T-helper 1 cell treated with Interleukin-12 subunit alpha and Interleukin-12 subunit beta and Interleukin-4 antibody, amounts not matched to agents 30 μg/mL and 1 μg/mL, for 36 hours (primary cell): ENCODE measurements at regions not wholly inside any gene's neighbourhood (a gene's known extent, or its start where the extent isn't known, plus 50 kb on each side); places are given as distances from the start of the nearest gene placed in this dataset.

Experiments used
- H3K27ac Mint-ChIP-seq: one replicate; pipeline ENCODE4 v1.8.0; 2021; ENCODE audit warnings: mild to moderate bottlenecking, mixed read lengths
- H3K27me3 Mint-ChIP-seq: one replicate; pipeline ENCODE4 v1.8.0; 2021; ENCODE audit warnings: low read depth, mixed read lengths
- H3K36me3 Mint-ChIP-seq: one replicate; pipeline ENCODE4 v1.8.0; 2021; ENCODE audit warnings: low read depth, mixed read lengths
- H3K4me1 Mint-ChIP-seq: one replicate; pipeline ENCODE4 v1.8.0; 2021; ENCODE audit warnings: low read depth, mixed read lengths
- H3K4me3 Mint-ChIP-seq: one replicate; pipeline ENCODE4 v1.8.0; 2021; ENCODE audit warnings: mild to moderate bottlenecking, moderate library complexity, mixed read lengths
- H3K9me3 Mint-ChIP-seq: one replicate; pipeline ENCODE4 v1.8.0; 2021; ENCODE audit warnings: mixed read lengths

DNA sequence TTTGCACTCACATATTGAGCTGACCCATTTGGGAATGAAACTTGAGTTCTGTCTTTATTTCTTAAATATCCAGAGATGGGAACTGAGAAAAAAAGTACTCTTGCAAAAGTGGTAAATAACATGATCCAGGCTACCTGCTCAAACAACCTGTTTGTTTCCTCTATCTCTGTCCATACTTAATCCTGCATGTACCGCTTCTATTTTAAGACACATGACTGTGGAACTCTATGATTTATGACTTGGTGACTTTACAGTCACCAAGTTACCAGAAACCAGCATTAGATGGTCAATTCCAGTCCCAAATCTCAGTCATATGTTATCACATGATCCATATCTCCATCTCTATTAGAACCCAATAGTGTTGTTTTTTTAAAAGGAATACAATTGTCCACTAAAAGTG lies 606.7 kb downstream of the EPHA5 start:
- H3K27me3 Mint-ChIP-seq, result no peaks in the 10 kb centered on the region
- no peaks in the 10 kb centered on the region for H3K4me1 Mint-ChIP-seq
- H3K9me3 Mint-ChIP-seq, result peaks cover 7% of the 10 kb centered on the region
- H3K4me3 Mint-ChIP-seq, result no peak overlapping the region
- no peak overlapping the region for H3K27ac Mint-ChIP-seq
- no peaks in the 10 kb centered on the region for H3K36me3 Mint-ChIP-seq

GRCh38 chr4:65050786-65051185 lies 619.5 kb downstream of the EPHA5 start:
- no peak overlapping the region for H3K27ac Mint-ChIP-seq
- H3K36me3 Mint-ChIP-seq, result no peaks in the 10 kb centered on the region
- no peaks in the 10 kb centered on the region for H3K4me1 Mint-ChIP-seq
- no peaks in the 10 kb centered on the region for H3K27me3 Mint-ChIP-seq
- H3K9me3 Mint-ChIP-seq, result no peaks in the 10 kb centered on the region
- no peak overlapping the region for H3K4me3 Mint-ChIP-seq

DNA sequence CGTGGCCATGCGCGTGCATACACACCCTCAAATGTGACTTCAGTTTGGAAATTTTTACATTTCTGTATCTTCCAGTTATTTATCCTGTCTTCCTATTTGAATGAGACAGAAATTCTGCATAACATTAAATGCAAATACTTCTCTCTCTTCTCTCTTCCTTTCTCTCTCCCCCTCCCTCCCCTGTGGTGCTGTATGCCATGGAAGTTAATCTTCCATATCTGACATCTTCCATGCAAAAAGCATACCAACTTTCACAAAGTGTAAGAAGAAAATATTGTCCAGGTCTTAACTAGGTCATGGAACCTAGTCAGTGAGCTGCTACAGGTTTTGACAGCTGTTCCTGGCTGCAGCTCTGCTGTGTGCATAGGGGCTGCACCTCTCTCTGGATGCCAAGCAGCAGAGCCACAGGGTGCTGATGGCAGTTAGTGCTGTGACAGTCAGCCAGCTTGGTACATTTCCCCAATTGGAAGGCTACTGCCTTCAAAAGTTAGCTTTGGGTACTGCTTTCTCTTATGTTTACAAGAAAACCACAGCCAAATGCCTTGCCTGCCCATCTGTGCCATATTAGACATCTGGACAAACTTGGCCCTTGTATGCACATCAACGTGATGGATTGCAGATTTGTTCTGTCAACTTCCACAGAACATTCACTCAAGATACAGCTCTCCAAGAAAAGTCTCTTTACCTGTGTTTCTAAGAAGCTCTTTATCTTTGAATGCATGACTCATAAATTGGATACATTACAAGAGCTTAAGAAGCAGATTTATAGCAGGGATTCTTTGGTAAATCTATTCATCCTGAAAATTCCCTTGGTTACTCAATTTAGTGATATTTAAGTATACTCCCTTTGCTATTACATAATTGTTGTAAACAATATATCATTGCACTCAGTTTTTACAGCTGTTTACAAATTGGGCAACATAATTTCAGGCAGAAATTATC lies 623.8 kb downstream of the EPHA5 start:
- Mint-ChIP-seq H3K36me3 (no peaks in the 10 kb centered on the region), H3K9me3 (no peaks in the 10 kb centered on the region), H3K4me1 (no peaks in the 10 kb centered on the region), H3K27ac (no peak overlapping the region), H3K4me3 (no peak overlapping the region), H3K27me3 (no peaks in the 10 kb centered on the region)

- Mint-ChIP-seq H3K27ac (no peak overlapping the region), H3K9me3 (no peaks in the 10 kb centered on the region), H3K4me3 (no peak overlapping the region), H3K36me3 (no peaks in the 10 kb centered on the region), H3K27me3 (no peaks in the 10 kb centered on the region), H3K4me1 (no peaks in the 10 kb centered on the region)
Measured at GRCh38 chr4:65033899-65034298, 624.6 kb upstream of the TECRL start.

DNA sequence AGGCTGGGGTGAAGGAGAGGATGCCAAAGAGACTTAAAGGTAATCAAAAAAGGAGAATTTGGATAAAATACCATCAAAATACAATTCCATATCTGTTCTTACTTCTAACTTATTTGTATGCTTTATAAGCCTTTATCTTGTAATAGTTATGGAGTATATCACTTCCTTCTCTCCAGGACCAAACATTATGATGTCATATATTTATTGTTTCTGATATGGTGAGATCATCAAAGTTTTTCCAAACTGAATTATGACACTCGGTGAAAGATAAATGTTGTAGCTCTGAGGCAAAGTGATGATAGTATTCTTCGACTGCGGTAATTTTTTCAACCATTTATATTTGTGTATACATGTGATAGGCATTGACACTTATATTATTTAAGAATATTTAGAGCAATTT lies 619.3 kb upstream of the TECRL start:
- H3K9me3 Mint-ChIP-seq, result peaks cover 5% of the 10 kb centered on the region
- no peaks in the 10 kb centered on the region for H3K4me1 Mint-ChIP-seq
- H3K27me3 Mint-ChIP-seq, result no peaks in the 10 kb centered on the region
- H3K4me3 Mint-ChIP-seq, result no peak overlapping the region
- H3K27ac Mint-ChIP-seq, result no peak overlapping the region
- no peaks in the 10 kb centered on the region for H3K36me3 Mint-ChIP-seq

GRCh38 chr4:65023883-65024670 lies 614.8 kb upstream of the TECRL start:
- Mint-ChIP-seq H3K27ac (no peak overlapping the region), H3K4me3 (no peak overlapping the region), H3K27me3 (no peaks in the 10 kb centered on the region), H3K9me3 (peaks cover 5% of the 10 kb centered on the region), H3K36me3 (no peaks in the 10 kb centered on the region), H3K4me1 (no peaks in the 10 kb centered on the region)

- H3K4me1 Mint-ChIP-seq, result no peaks in the 10 kb centered on the region
- no peaks in the 10 kb centered on the region for H3K27me3 Mint-ChIP-seq
- no peaks in the 10 kb centered on the region for H3K36me3 Mint-ChIP-seq
- no peak overlapping the region for H3K4me3 Mint-ChIP-seq
- no peak overlapping the region for H3K27ac Mint-ChIP-seq
- H3K9me3 Mint-ChIP-seq, result peaks cover 4% of the 10 kb centered on the region
Measured at GRCh38 chr4:65023081-65023480, 613.8 kb upstream of the TECRL start.

DNA sequence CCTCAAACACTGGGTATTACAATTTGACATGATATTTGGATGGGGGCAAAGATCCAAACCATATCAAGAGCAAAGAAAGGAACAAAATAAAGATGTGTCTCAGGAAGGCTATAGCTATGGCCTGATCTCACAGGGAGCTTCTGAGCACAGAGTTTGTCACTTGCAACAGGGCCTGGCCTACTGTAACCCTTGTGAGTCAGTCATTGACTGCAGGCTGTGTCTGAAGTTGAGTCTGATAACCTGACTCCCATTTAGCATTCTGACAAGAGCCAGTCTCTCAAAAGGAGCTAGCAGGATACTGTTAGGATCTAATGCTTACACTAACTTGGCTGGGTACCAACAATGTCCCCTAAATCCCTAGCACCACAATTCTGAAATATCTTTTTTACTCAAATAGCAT lies 612.5 kb upstream of the TECRL start:
- Mint-ChIP-seq H3K4me3 (no peak overlapping the region), H3K27ac (no peak overlapping the region), H3K27me3 (no peaks in the 10 kb centered on the region), H3K4me1 (no peaks in the 10 kb centered on the region), H3K9me3 (no peaks in the 10 kb centered on the region), H3K36me3 (no peaks in the 10 kb centered on the region)

DNA sequence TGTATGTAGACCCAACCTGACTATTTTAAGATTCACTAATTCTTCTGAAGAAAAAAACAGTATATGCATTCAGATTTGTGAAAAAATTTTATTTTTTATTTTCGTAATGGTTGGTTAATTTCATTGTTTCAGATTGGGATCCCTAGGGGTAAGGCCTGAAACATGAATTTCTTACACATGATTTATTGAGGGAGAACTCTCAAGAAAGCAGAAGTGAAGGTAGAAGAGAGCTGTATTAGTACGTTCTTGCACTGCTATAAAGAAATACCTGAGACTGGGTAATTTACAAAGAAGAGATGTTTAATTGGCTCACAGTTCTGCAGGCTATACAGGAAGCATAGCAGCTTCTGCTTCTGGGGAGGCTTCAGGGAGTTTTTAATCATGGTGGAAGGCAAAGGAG lies 611.9 kb upstream of the TECRL start:
- no peaks in the 10 kb centered on the region for H3K36me3 Mint-ChIP-seq
- H3K27ac Mint-ChIP-seq, result no peak overlapping the region
- no peak overlapping the region for H3K4me3 Mint-ChIP-seq
- no peaks in the 10 kb centered on the region for H3K4me1 Mint-ChIP-seq
- no peaks in the 10 kb centered on the region for H3K27me3 Mint-ChIP-seq
- H3K9me3 Mint-ChIP-seq, result no peaks in the 10 kb centered on the region

DNA sequence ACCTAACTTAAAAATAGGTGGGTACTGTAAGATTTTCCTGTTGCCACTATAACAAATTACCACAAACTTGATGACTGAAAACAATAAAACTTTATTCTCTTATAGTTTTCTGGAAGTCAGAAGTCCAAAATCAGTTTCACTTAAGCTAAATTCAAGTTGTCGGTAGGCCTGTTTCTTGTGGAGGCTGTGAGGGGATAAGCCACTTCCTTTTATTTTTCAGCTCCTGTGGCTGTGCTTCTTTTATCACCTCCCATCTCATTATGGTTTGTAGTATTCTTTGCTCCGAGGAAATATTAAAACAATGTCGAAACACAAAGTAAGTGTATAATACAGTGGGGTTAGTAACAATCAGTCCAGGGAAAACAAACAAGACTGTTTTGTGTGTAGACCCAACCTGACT lies 610.5 kb upstream of the TECRL start:
- Mint-ChIP-seq H3K36me3 (no peaks in the 10 kb centered on the region), H3K27me3 (no peaks in the 10 kb centered on the region), H3K9me3 (no peaks in the 10 kb centered on the region), H3K4me1 (no peaks in the 10 kb centered on the region), H3K27ac (no peak overlapping the region), H3K4me3 (no peak overlapping the region)

DNA sequence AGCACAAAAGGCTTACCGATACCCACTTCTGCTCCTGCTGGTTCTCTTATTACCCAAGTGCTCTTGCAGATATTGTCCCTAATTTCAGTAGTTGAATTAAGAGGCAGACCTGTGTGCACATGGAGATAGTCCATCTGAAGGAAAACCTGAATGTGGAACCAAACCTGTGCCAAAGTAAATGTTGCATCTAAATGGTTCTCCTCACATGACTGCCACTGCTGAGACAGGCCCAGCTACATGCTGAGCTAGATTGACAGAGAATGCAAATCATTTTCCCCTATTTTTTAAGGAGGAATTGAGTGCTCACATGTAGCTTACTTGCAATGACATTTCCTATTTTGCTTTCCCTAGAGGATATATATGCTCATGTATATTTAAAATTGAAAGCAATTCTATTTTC lies 609.1 kb upstream of the TECRL start:
- Mint-ChIP-seq H3K36me3 (no peaks in the 10 kb centered on the region), H3K9me3 (no peaks in the 10 kb centered on the region), H3K4me3 (no peak overlapping the region), H3K27ac (no peak overlapping the region), H3K27me3 (no peaks in the 10 kb centered on the region), H3K4me1 (no peaks in the 10 kb centered on the region)

GRCh38 chr4:65014078-65014477 lies 604.8 kb upstream of the TECRL start:
- Mint-ChIP-seq H3K4me1 (no peaks in the 10 kb centered on the region), H3K27ac (no peak overlapping the region), H3K4me3 (no peak overlapping the region), H3K27me3 (no peaks in the 10 kb centered on the region), H3K9me3 (no peaks in the 10 kb centered on the region), H3K36me3 (no peaks in the 10 kb centered on the region)

DNA sequence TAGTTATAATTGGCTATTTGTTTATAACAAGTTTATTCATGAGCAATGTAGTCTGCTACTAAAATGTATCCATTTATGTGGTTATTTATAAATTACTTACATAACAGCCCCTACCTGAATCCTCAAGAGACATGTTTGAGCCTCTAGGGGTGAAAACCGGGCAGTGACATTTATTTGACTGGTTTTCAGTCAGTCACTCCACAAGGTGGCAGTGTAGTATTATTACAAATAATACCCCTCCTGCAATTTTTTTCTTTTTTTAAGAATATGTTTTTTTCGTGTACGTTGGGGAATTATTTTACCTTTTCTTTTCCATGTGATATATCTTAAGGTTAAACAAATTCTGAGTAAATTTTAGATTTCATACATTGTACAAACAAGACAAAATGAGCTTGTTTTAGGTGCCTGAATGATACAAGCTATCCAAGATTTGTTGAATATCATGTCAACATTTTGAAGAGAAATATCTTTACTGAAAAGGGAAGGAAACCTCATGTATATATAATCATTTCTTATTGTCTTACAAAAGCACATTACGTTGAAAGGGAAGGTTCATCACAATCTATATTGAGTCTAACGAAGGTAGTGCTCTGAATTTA lies 598.7 kb upstream of the TECRL start:
- Mint-ChIP-seq H3K27ac (no peak overlapping the region), H3K4me1 (no peaks in the 10 kb centered on the region), H3K4me3 (no peak overlapping the region), H3K36me3 (no peaks in the 10 kb centered on the region), H3K27me3 (no peaks in the 10 kb centered on the region), H3K9me3 (no peaks in the 10 kb centered on the region)

DNA sequence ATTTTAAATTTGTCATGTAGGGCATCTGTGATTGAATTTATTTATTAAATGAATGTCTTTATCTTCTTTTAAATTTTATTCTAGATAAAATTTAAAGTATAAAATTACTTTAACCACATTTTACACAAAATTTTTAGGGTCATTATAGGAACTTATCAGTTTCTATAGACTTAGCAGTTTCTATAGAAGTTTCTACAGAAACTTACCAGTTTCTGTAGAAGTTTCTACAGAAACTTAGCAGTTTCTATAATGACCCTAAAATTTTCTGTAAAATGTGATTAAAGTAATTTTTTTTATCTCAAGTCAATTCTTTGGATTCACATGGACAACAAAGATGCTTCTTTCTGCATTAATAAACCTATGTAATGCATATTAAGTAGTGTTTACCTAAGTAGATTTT lies 565.9 kb upstream of the TECRL start:
- no peak overlapping the region for H3K27ac Mint-ChIP-seq
- no peaks in the 10 kb centered on the region for H3K9me3 Mint-ChIP-seq
- no peaks in the 10 kb centered on the region for H3K36me3 Mint-ChIP-seq
- no peaks in the 10 kb centered on the region for H3K27me3 Mint-ChIP-seq
- H3K4me3 Mint-ChIP-seq, result no peak overlapping the region
- no peaks in the 10 kb centered on the region for H3K4me1 Mint-ChIP-seq

GRCh38 chr4:64969081-64969480 lies 559.8 kb upstream of the TECRL start:
- Mint-ChIP-seq H3K27ac (no peak overlapping the region), H3K4me3 (no peak overlapping the region), H3K4me1 (no peaks in the 10 kb centered on the region), H3K9me3 (peaks cover 4% of the 10 kb centered on the region), H3K27me3 (no peaks in the 10 kb centered on the region), H3K36me3 (no peaks in the 10 kb centered on the region)
